Astrocyte of the cerebellum (primary cell): ENCODE measurements at regions not wholly inside any gene's neighbourhood (a gene's known extent, or its start where the extent isn't known, plus 50 kb on each side); places are given as distances from the start of the nearest gene placed in this dataset.

Experiments used
- DNase-seq: peaks from one replicate; pipeline ENCODE4 v3.0.0-alpha.2; 2011; ENCODE audit warnings: low read depth
- H3K4me3 ChIP-seq: 2 replicates; pipeline ENCODE4 v1.5.1; 2011; ENCODE audit warnings: mild to moderate bottlenecking, low read depth, low read length, moderate library complexity
- CTCF ChIP-seq: IDR thresholded peaks from 2 replicates; pipeline ENCODE4 v1.5.1; 2012; ENCODE audit warnings: low read length, low read depth, moderate library complexity, mild to moderate bottlenecking; ENCODE audit errors: missing control alignments
- in situ Hi-C: cut with HindIII; loops from 2 replicates; pipeline ENCODE4 v1.10.0; 2017; ENCODE audit warnings: low sequenced_read_pairs

DNA sequence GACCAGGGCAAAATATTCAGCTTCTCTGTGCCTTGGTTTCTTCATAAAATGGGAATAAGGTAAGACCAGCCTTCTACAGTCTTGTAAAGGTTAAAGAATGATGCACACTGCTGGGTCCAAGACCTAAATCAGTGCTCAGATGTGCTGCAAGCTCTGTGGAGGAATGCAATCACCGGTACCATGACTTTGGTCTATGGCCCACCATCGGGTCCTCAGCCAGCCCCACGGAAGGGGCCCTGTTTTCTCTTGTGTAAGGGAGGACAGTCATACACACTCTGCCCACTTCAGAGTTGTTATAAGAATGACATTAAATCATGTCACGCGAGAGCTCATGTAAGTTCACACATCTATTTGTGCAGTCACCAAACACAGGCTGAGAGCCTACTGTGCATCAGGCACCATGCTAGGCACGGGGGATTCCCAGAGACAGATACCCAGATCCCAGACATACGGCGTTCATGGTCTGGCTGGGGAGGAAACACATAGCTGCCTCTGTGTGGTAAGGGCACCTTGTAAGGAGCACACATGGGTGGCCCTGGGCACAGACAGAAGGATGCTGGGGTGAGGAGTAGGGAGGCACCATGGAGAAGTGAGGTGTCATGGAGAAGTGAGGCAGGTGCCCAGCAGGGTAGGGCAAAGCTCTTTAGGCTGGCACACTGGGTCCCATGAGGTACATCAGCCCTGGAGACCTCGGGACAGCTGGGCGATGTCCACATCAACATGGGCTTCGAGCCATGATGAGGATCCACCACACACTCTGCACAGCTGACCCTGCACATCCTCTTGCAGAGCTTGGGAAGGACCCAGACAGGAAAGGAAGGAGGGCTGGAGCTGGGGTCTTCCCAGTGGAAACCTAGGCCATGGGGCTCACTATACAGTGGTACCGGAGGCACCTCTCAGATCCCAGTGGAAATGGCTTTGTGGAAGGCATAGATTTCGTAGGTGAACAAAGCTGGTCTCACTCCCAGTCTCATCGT lies 190.4 kb upstream of the DIO3 start:
- no peak for DNase-seq
- in situ Hi-C loops: no loop called here
- TF ChIP-seq CTCF: no peak
- H3K4me3 ChIP-seq: no peak overlapping the region

DNA sequence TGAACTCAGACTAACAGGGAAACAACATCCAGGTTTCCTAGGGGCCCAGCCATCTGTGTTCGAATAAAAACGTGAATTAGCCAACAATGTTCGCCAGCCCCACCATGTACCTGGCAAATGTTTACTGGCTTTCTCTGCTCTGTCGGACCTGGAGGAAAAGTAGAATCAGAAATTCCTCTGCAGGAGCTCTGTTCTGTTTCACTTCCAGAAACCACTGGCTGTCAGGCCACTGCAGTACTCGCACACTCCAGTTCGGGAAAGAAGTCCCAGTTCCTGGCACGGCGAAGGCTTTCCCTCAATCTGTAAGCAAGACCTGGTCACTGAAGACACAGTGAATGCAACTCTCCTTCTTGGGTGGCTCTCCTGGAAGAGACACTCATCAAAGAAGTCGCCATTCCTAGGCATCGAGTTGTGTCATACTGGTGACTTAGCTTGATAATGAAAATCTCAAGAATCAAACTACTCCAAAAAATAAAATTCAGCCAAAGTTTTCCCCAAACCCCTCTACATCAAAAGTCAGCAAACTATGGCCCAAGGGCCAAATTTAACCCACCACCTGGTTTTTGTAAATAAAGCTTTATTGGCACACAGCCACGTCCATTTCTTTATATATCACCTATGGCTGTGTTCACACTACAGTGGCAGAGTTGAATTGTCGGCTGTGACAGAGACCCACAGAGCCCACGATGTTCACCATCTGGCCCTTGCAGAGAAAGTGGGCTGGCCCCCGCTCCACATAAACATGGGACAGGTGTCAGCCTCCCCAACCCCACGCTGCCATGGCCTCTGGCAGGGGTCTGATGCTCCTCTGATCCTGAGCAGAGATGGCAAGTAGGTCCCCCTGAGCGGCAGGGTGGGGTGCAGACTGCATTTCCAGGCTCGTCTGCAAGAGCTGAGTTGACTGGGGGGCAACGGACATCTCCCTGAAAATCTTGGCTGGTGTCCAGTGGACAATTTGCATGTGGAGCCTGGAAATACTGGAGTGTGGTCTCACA lies 189.2 kb upstream of the DIO3 start:
- no peak overlapping the region for H3K4me3 ChIP-seq
- no peak for DNase-seq
- no peak for TF ChIP-seq CTCF
- in situ Hi-C loops: no loop called here

DNA sequence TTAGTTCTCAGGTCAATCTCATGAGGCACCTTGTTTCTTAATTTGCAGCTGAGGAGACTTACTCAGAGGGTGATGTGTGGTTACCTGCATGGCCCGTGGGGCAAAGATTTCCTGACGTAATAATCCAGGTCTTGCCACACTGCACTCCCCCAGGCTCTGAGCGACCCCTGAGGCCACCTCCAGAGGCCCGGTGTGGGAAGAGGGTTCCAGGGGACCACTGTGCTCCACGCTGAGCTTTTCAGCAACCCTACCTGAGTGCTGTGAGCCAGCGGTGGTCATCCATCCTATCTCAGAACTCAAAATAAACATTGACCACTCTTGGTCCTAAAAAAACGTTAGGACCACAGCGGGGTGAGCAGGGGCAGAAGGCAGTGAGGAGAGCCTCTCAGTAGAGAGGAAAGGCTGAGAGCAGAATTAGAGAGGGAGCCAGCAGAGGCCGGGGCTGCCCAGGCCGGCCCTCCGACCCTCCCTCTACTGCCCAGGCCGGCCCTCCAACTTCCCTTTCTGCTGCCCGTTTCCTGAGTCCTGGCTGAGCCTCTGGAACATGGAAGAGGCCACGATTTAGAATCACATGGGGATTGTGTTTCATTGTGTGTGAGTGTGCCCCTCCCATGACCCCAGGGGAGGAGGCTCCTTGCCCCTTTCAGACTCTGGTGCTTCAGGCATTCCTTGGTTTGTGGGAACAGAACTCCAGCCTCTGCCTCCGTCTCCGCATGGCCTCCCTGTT lies 188.2 kb upstream of the DIO3 start:
- in situ Hi-C loops: no loop called here
- no peak for TF ChIP-seq CTCF

DNA sequence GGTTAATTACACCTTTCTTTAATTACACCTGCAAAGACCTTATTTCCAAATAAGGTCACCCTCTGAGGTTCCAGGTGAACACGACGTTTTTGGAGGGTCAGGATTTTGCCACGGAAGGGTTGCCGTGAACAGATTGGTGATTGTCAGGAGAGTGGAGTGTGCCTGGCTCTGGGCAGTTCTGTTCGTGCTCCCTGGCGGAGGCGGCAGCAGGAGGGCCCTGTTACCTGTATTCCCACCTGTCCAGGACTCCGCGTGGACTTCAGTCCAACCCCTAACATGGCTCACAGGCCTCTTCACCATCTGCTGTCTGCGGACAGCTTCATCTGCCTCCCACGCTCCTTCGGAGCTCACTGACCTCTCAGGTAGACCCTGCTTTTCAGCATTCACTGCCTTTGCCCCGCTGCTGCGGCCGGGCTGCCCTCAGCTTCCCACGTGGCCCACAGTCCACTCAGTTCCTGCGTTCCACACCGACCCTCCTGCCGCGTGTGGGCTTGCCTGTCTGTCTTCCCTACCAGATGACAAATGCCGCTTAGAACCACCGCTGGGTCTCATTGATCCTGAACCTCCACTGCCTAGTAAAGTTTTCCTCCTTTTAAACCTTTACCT lies 187.5 kb upstream of the DIO3 start:
- no peak overlapping the region for H3K4me3 ChIP-seq
- no peak for TF ChIP-seq CTCF
- in situ Hi-C loops: no loop called here
- no peak for DNase-seq

More for the DNA sequence above, 188.2 kb upstream of the DIO3 start:
- H3K4me3 ChIP-seq: no peak overlapping the region
- DNase-seq: no peak

DNA sequence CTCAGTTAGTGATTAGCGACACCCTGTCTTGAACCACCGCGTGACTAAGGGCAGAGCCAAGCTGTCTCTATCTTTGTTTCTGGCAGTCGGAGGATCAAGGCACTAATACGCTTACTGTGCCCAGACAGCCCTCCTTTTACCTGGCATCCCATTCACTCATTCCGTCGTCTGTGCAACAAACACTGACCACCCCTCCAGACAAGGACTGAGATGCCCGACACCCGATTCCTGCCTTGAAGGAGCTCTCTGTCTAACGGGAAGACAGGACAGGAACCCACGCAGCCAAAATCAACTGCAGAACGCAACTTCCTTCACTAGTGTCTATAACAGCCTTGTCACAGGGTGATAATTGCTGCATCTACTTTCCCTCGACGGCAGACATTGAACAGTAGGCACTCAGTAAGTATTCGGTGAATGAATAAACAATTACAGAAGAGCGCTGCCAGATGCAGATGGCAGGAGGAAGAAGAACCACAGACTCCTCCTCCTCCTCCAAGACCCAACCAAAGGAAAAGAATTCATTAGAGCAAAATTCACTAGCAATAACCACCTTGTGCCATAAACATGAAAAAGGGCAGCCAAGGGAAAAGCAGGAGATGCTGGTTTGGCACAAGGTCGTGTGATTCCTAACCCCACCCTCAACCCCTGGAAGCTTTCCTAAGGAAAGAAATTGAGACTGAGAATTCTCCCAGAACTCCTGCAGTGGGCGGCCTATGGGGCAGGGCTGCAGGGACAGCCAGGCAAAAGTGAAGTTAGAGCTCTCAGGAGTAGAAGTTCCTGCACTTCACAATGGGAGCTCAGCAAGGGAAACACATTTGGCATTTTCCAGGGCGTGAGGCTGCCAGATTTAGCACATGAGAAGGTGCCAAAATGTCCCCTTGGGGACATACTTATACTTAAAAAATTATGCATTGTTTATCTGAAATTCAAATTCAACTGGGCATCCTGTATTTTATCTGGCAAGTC lies 186.6 kb upstream of the DIO3 start:
- DNase-seq: no peak
- in situ Hi-C loops: no loop called here
- H3K4me3 ChIP-seq: no peak overlapping the region
- no peak for TF ChIP-seq CTCF
